Neuronal stem cell (in vitro differentiated cells): ENCODE measurements at regions not wholly inside any gene's neighbourhood (a gene's known extent, or its start where the extent isn't known, plus 50 kb on each side); places are given as distances from the start of the nearest gene placed in this dataset.

Experiments
- DNase-seq: peaks from one replicate; pipeline ENCODE4 v3.0.0-alpha.2; 2013; ENCODE audit warnings: low spot score
- H2AFZ ChIP-seq: one replicate; pipeline ENCODE4 v1.6.1; 2013; ENCODE audit warnings: mild to moderate bottlenecking, low read length, inconsistent platforms
- H2AK5ac ChIP-seq: 2 replicates; pipeline ENCODE4 v1.6.1; 2013; ENCODE audit warnings: low read depth, mild to moderate bottlenecking, inconsistent platforms, low read length, moderate library complexity, mixed read lengths
- H2BK120ac ChIP-seq: 2 replicates; pipeline ENCODE4 v1.6.1; 2013; ENCODE audit warnings: low read depth, mild to moderate bottlenecking, inconsistent platforms, low read length, moderate library complexity, mixed read lengths
- H2BK12ac ChIP-seq: one replicate; pipeline ENCODE4 v1.6.1; 2013; ENCODE audit warnings: low read length, inconsistent platforms
- H2BK15ac ChIP-seq: 2 replicates; pipeline ENCODE4 v1.6.1; 2013; ENCODE audit warnings: mild to moderate bottlenecking, low read length, inconsistent platforms, mixed read lengths
- H2BK5ac ChIP-seq: one replicate; pipeline ENCODE4 v1.6.1; 2013; ENCODE audit warnings: inconsistent platforms, mild to moderate bottlenecking, low read length, moderate library complexity
- H3K14ac ChIP-seq: one replicate; pipeline ENCODE4 v1.6.1; 2013; ENCODE audit warnings: low read length, inconsistent platforms
- H3K18ac ChIP-seq: 2 replicates; pipeline ENCODE4 v1.6.1; 2013; ENCODE audit warnings: low read length, inconsistent platforms
- H3K23ac ChIP-seq: 2 replicates; pipeline ENCODE4 v1.6.1; 2013; ENCODE audit warnings: low read depth, mild to moderate bottlenecking, mixed read lengths, low read length, inconsistent platforms; ENCODE audit not compliant: poor library complexity
- H3K27ac ChIP-seq: replicated peaks from 3 replicates; pipeline ENCODE4 v1.5.1; 2013; ENCODE audit warnings: low read length, inconsistent platforms
- H3K27me3 ChIP-seq, 3 experiments: 2 replicates each; pipeline ENCODE4 v1.6.1; 2013; ENCODE audit warnings: low read length in 3 of 3, mild to moderate bottlenecking in 2 of 3, inconsistent platforms in 1 of 3, low read depth in 1 of 3, mixed read lengths in 1 of 3, moderate library complexity in 1 of 3; ENCODE audit not compliant: control insufficient read depth in 3 of 3, insufficient read depth in 3 of 3
- H3K36me3 ChIP-seq, 2 donors: replicated peaks in 1 of 2; 2 replicates each; pipeline ENCODE4 v1.6.1; 2013; ENCODE audit warnings: low read length in 2 of 2; ENCODE audit not compliant: control insufficient read depth in 2 of 2, insufficient read depth in 2 of 2
- H3K4ac ChIP-seq: 2 replicates; pipeline ENCODE4 v1.6.1; 2013; ENCODE audit warnings: inconsistent platforms, mild to moderate bottlenecking, low read length, moderate library complexity
- H3K4me1 ChIP-seq, 2 donors: 1 replicate in 1 of 2; 2 replicates in 1 of 2; pipeline ENCODE4 v1.6.1; 2013; ENCODE audit warnings: low read length in 2 of 2, low read depth in 1 of 2; ENCODE audit not compliant: control insufficient read depth in 2 of 2, insufficient read depth in 1 of 2
- H3K4me2 ChIP-seq: one replicate; pipeline ENCODE4 v1.6.1; 2013; ENCODE audit warnings: mild to moderate bottlenecking, low read length, inconsistent platforms; ENCODE audit not compliant: insufficient read depth, poor library complexity, severe bottlenecking
- H3K4me3 ChIP-seq, 2 donors: 2 replicates each; pipeline ENCODE4 v1.5.1; 2013; ENCODE audit warnings: low read length in 2 of 2, mild to moderate bottlenecking in 2 of 2, inconsistent platforms in 1 of 2, moderate library complexity in 1 of 2
- H3K79me1 ChIP-seq: one replicate; pipeline ENCODE4 v1.6.1; 2013; ENCODE audit warnings: low read depth, mild to moderate bottlenecking, inconsistent platforms, low read length, moderate library complexity
- H3K9ac ChIP-seq: one replicate; pipeline ENCODE4 v1.6.1; 2013; ENCODE audit warnings: mild to moderate bottlenecking, low read depth, low read length, inconsistent platforms; ENCODE audit not compliant: poor library complexity
- H3K9me3 ChIP-seq, 2 donors: replicated peaks in 1 of 2; 2 replicates each; pipeline versions ENCODE3 to v1.6.1; 2013; ENCODE audit warnings: low read length in 2 of 2, mild to moderate bottlenecking in 2 of 2, inconsistent platforms in 1 of 2, low read depth in 1 of 2, mixed read lengths in 1 of 2, moderate library complexity in 1 of 2; ENCODE audit not compliant: control insufficient read depth in 2 of 2, insufficient read depth in 1 of 2
- H4K8ac ChIP-seq: one replicate; pipeline ENCODE4 v1.6.1; 2013; ENCODE audit warnings: low read depth, mild to moderate bottlenecking, inconsistent platforms, low read length, moderate library complexity
- H4K91ac ChIP-seq: one replicate; pipeline ENCODE4 v1.6.1; 2013; ENCODE audit warnings: low read length, low read depth, mild to moderate bottlenecking, inconsistent platforms; ENCODE audit not compliant: poor library complexity
- WGBS, 2 donors: extraction: QIAGEN DNeasy Blood & Tissue Kit; methylation state at CpG; one replicate each; pipeline ENCODE4 v1.1.7; 2013; ENCODE audit warnings: missing lambda C conversion rate in 2 of 2, mixed read lengths in 1 of 2; ENCODE audit not compliant: insufficient read length in 2 of 2, insufficient replicate concordance in 1 of 2; ENCODE audit errors: extremely low coverage in 2 of 2; 5-methylcytosine and 5-hydroxymethylcytosine counted together

DNA sequence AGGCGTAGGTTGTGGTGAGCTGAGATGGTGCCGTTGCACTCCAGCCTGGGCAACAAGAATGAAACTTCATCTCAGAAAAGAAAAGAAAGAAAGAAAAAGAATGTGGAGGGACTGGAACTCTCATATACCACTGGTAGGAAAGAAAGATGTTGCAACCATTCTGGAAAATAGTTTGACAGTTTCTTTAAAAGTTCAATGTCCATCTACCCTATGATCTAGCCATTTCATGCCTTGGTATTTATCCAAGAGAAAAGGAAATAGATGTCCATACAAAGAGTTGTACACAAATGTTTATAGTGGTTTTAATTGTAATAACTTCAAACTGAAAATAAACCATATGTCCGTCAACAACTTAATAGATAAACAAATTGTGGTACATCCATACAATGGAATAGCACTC lies 190.1 kb upstream of the ZNF217 start:
- Histone ChIP-seq H3K36me3 (no peaks in the 10 kb centered on the region), H3K9me3 (no peaks in the 10 kb centered on the region), H3K4ac (no peak overlapping the region), H3K4me1 (peaks cover 4 to 5% of the 10 kb centered on the region in 2 donors), H3K79me1 (no peaks in the 10 kb centered on the region), H3K9ac (no peak overlapping the region), H3K4me3 (no peak overlapping the region), H3K14ac (no peak overlapping the region), H3K18ac (no peak overlapping the region), H4K8ac (no peak overlapping the region), H2AK5ac (no peak overlapping the region), H3K27ac (no peak overlapping the region), H2BK12ac (no peak overlapping the region), H3K4me2 (no peak overlapping the region), H2AFZ (no peak overlapping the region), H2BK120ac (no peak overlapping the region), H2BK15ac (no peak overlapping the region), H3K23ac (no peak overlapping the region), H4K91ac (no peak overlapping the region), H3K27me3 (no peaks in the 10 kb centered on the region), H2BK5ac (no peak overlapping the region)
- DNase-seq: no peak
- WGBS, 2 donors: no CpG with 5 or more reads among the region's 3 CpGs

DNA sequence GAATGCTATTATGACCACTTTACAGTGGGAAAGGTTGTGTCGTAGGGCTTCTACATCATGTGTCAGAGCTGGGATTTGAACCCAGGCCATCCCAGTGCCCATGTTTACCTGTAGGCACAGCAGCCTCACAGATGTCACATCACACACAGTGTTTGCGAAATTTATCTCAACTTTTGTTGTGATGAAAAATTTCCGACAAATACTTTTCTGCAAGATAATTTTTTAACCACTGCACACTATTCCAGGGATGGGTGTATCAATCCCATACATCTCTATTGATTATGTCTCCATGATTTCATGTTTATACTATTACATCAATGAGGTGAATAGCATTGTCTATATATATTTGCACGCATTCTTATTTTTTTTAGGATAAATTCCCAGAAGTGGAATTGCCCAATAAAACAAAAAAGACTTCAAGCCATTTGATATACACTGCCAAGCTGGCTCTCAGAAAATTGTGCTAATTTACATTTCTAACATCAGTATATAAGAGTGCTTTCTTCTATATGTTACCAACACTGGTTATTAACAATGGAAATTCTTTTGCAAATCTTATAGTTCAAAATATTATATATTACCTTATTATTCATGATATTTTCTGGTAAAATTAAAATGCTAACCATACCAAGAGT lies 189.1 kb upstream of the ZNF217 start:
- no peak overlapping the region for H3K23ac ChIP-seq
- H3K27ac ChIP-seq: no peak overlapping the region
- no peak for DNase-seq
- no peak overlapping the region for H4K8ac ChIP-seq
- no peak overlapping the region for H4K91ac ChIP-seq
- H3K36me3 ChIP-seq: no peaks in the 10 kb centered on the region
- H3K18ac ChIP-seq: no peak overlapping the region
- H2BK120ac ChIP-seq: no peak overlapping the region
- peaks cover 4 to 5% of the 10 kb centered on the region in 2 donors for H3K4me1 ChIP-seq
- no peak overlapping the region for H3K14ac ChIP-seq
- no peak overlapping the region for H3K4ac ChIP-seq
- no peaks in the 10 kb centered on the region for H3K79me1 ChIP-seq
- H2BK5ac ChIP-seq: no peak overlapping the region
- no peaks in the 10 kb centered on the region for H3K9me3 ChIP-seq
- H2BK12ac ChIP-seq: no peak overlapping the region
- H3K4me2 ChIP-seq: no peak overlapping the region
- no peak overlapping the region for H2BK15ac ChIP-seq
- no peak overlapping the region for H2AFZ ChIP-seq
- WGBS, 2 donors: no CpG with 5 or more reads among the region's 4 CpGs
- H3K9ac ChIP-seq: no peak overlapping the region
- no peaks in the 10 kb centered on the region for H3K27me3 ChIP-seq
- no peak overlapping the region for H2AK5ac ChIP-seq
- no peak overlapping the region for H3K4me3 ChIP-seq

DNA sequence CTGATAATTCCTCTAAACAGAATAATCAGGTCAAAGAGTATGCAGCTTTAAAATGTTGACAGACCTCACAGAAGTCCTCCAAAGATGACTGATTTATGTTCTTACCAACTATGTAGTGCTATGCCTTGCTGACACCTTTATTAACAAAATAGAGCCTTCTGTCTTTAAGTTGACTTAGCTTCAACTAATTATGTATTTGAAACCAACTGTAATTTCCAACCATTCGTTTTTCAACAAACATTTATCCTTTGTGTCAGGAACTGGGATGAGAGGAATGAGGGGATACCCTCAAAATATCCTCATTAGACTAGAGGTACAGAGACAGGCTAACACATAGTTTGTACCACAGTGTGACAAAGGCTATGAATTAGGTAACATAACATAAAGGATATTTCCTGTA lies 186.2 kb upstream of the ZNF217 start:
- WGBS, 2 donors: no CpG with 5 or more reads among the region's 1 CpG
- Histone ChIP-seq H4K91ac (no peak overlapping the region), H2BK120ac (no peak overlapping the region), H3K4ac (no peak overlapping the region), H3K18ac (no peak overlapping the region), H3K27me3 (no peaks in the 10 kb centered on the region), H3K14ac (no peak overlapping the region), H3K23ac (no peak overlapping the region), H3K9ac (no peak overlapping the region), H2BK5ac (no peak overlapping the region), H4K8ac (no peak overlapping the region), H3K4me3 (no peak overlapping the region), H3K79me1 (no peaks in the 10 kb centered on the region), H3K4me2 (no peak overlapping the region), H3K27ac (no peak overlapping the region), H2BK15ac (no peak overlapping the region), H2AFZ (no peak overlapping the region), H2AK5ac (no peak overlapping the region), H3K9me3 (no peaks in the 10 kb centered on the region), H3K36me3 (no peaks in the 10 kb centered on the region), H3K4me1 (no peaks in the 10 kb centered on the region), H2BK12ac (no peak overlapping the region)
- no peak for DNase-seq

DNA sequence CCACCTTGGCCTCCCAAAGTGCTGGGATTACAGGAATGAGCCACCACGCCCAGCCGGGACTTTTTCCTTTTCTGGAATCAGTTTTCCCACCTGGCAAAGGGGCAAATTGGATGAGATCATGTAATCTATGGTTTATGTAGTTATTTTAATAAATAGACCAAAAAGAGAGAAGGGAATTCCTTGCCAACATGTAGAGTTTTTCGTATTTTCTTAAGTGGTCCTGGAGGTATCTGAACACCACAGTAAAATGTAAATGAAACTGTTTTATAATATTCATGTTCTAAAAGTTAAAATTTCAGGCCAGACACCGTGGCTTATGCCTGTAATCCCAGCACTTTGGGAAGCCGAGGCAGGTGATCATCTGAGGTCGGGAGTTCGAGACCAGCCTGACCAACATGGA lies 185.1 kb upstream of the ZNF217 start:
- DNase-seq: no peak
- Histone ChIP-seq H3K27ac (no peak overlapping the region), H3K4me3 (no peak overlapping the region), H3K18ac (no peak overlapping the region), H4K91ac (no peak overlapping the region), H3K9ac (no peak overlapping the region), H3K4me1 (peaks cover 0 to 1% of the 10 kb centered on the region in 2 donors), H3K9me3 (no peaks in the 10 kb centered on the region), H3K4me2 (no peak overlapping the region), H4K8ac (no peak overlapping the region), H2BK120ac (no peak overlapping the region), H2BK12ac (no peak overlapping the region), H3K79me1 (no peaks in the 10 kb centered on the region), H3K23ac (no peak overlapping the region), H2BK5ac (no peak overlapping the region), H3K36me3 (no peaks in the 10 kb centered on the region), H3K27me3 (no peaks in the 10 kb centered on the region), H2BK15ac (no peak overlapping the region), H2AK5ac (no peak overlapping the region), H3K4ac (no peak overlapping the region), H2AFZ (no peak overlapping the region), H3K14ac (no peak overlapping the region)
- no CpG with 5 or more reads among the region's 7 CpGs for WGBS, 2 donors
